Osteocyte (in vitro differentiated cells): ENCODE measurements at regions not wholly inside any gene's neighbourhood (a gene's known extent, or its start where the extent isn't known, plus 50 kb on each side); places are given as distances from the start of the nearest gene placed in this dataset.

ENCODE experiments used
- DNase-seq: peaks from one replicate; pipeline ENCODE4 v3.0.0; 2021; ENCODE audit warnings: mixed read lengths; ENCODE audit not compliant: unreplicated experiment; ENCODE audit errors: extremely low spot score
- H3K27ac Mint-ChIP-seq: one replicate; pipeline ENCODE4 v1.8.0; 2021; ENCODE audit warnings: mild to moderate bottlenecking, mixed read lengths; ENCODE audit not compliant: unreplicated experiment
- H3K27me3 Mint-ChIP-seq: one replicate; pipeline ENCODE4 v1.8.0; 2021; ENCODE audit warnings: mixed read lengths; ENCODE audit not compliant: unreplicated experiment
- H3K36me3 Mint-ChIP-seq: one replicate; pipeline ENCODE4 v1.8.0; 2021; ENCODE audit warnings: mixed read lengths; ENCODE audit not compliant: unreplicated experiment
- H3K4me1 Mint-ChIP-seq: one replicate; pipeline ENCODE4 v1.8.0; 2021; ENCODE audit warnings: mixed read lengths; ENCODE audit not compliant: unreplicated experiment
- H3K4me3 Mint-ChIP-seq: one replicate; pipeline ENCODE4 v1.8.0; 2021; ENCODE audit warnings: mild to moderate bottlenecking, moderate library complexity, mixed read lengths; ENCODE audit not compliant: unreplicated experiment
- H3K9me3 Mint-ChIP-seq: one replicate; pipeline ENCODE4 v1.8.0; 2021; ENCODE audit warnings: mixed read lengths; ENCODE audit not compliant: unreplicated experiment
- TF ChIP-seq, protein P1 (sequence below): fragments of 200-600 bp; sonication (generic); IDR thresholded peaks from 2 replicates; pipeline ENCODE4 v1.5.0; 2021; ENCODE audit warnings: antibody characterized with exemption, mild to moderate bottlenecking, moderate library complexity

DNA sequence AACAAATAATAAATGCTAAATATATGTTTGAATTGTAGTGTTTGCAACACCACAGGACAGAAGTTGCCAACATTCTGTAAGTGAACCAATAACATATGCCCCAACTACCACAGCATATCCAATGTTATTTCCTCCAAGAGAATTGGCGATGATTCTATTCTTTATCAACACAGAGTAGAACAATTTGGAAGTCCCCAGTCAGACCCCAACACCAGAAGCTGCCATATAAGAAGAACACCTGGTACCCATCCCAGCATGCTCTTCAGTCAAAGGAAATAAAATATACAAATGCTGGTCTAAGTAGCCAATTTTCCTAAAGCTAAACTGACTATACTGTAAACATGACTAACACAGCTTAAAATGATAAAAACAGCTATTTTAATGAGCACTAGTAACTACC is 145.7 kb downstream of the KLF12 start:
- Mint-ChIP-seq H3K27ac (no peak overlapping the region), H3K4me1 (peaks cover 7% of the 10 kb centered on the region), H3K4me3 (no peak overlapping the region), H3K36me3 (peaks cover 16% of the 10 kb centered on the region), H3K27me3 (no peaks in the 10 kb centered on the region), H3K9me3 (no peaks in the 10 kb centered on the region)
- DNase-seq: no peak
- TF ChIP-seq, protein P1, sequence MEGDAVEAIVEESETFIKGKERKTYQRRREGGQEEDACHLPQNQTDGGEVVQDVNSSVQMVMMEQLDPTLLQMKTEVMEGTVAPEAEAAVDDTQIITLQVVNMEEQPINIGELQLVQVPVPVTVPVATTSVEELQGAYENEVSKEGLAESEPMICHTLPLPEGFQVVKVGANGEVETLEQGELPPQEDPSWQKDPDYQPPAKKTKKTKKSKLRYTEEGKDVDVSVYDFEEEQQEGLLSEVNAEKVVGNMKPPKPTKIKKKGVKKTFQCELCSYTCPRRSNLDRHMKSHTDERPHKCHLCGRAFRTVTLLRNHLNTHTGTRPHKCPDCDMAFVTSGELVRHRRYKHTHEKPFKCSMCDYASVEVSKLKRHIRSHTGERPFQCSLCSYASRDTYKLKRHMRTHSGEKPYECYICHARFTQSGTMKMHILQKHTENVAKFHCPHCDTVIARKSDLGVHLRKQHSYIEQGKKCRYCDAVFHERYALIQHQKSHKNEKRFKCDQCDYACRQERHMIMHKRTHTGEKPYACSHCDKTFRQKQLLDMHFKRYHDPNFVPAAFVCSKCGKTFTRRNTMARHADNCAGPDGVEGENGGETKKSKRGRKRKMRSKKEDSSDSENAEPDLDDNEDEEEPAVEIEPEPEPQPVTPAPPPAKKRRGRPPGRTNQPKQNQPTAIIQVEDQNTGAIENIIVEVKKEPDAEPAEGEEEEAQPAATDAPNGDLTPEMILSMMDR: no peak

- peaks cover 7% of the 10 kb centered on the region for H3K4me1 Mint-ChIP-seq
- H3K27me3 Mint-ChIP-seq: no peaks in the 10 kb centered on the region
Observed at GRCh38 chr13:73987618-73988017, 146.6 kb downstream of the KLF12 start.

GRCh38 chr13:73985783-73986182 is 148.4 kb downstream of the KLF12 start:
- Mint-ChIP-seq H3K27me3 (no peaks in the 10 kb centered on the region), H3K4me1 (peaks cover 7% of the 10 kb centered on the region)

More at GRCh38 chr13:73987618-73988017, 146.6 kb downstream of the KLF12 start:
- H3K9me3 Mint-ChIP-seq: no peaks in the 10 kb centered on the region
- peaks cover 16% of the 10 kb centered on the region for H3K36me3 Mint-ChIP-seq
- TF ChIP-seq, protein P1: no peak
- H3K27ac Mint-ChIP-seq: no peak overlapping the region
- no peak overlapping the region for H3K4me3 Mint-ChIP-seq
- no peak for DNase-seq

GRCh38 chr13:73984949-73985691 is 149.1 kb downstream of the KLF12 start:
- H3K27ac Mint-ChIP-seq: no peak overlapping the region
- H3K27me3 Mint-ChIP-seq: no peaks in the 10 kb centered on the region
- H3K4me3 Mint-ChIP-seq: no peak overlapping the region
- no peak for DNase-seq
- no peaks in the 10 kb centered on the region for H3K9me3 Mint-ChIP-seq
- peaks cover 10% of the 10 kb centered on the region for H3K36me3 Mint-ChIP-seq
- peaks cover 7% of the 10 kb centered on the region for H3K4me1 Mint-ChIP-seq
- TF ChIP-seq, protein P1: no peak

More at GRCh38 chr13:73985783-73986182, 148.4 kb downstream of the KLF12 start:
- TF ChIP-seq, protein P1: no peak
- Mint-ChIP-seq H3K9me3 (no peaks in the 10 kb centered on the region), H3K27ac (no peak overlapping the region), H3K36me3 (peaks cover 10% of the 10 kb centered on the region), H3K4me3 (no peak overlapping the region)
- no peak for DNase-seq

GRCh38 chr13:73984201-73984600 is 150.0 kb downstream of the KLF12 start:
- Mint-ChIP-seq H3K27me3 (no peaks in the 10 kb centered on the region), H3K4me3 (no peak overlapping the region), H3K27ac (no peak overlapping the region), H3K36me3 (peaks cover 10% of the 10 kb centered on the region), H3K9me3 (no peaks in the 10 kb centered on the region), H3K4me1 (peaks cover 1% of the 10 kb centered on the region)
- TF ChIP-seq, protein P1: no peak
- DNase-seq: no peak
